Omental fat pad (tissue), 3 donors: ENCODE measurements at regions not wholly inside any gene's neighbourhood (a gene's known extent, or its start where the extent isn't known, plus 50 kb on each side); places are given as distances from the start of the nearest gene placed in this dataset.

ENCODE experiments used
- ATAC-seq: fragments of 150-250 bp; one replicate; pipeline ENCODE4 v1.9.1; 2016; ENCODE audit warnings: mild to moderate bottlenecking, moderate library complexity; ENCODE audit not compliant: low FRiP score
- DNase-seq: peaks from one replicate; pipeline ENCODE4 v3.0.0-alpha.2; 2019; ENCODE audit warnings: low spot score
- CTCF ChIP-seq, 3 donors: fragments of 450-650 bp; IDR thresholded peaks; one replicate each; pipeline ENCODE4 v1.5.1; 2016 to 2017; ENCODE audit warnings: antibody characterized with exemption in 3 of 3, mild to moderate bottlenecking in 3 of 3, moderate library complexity in 2 of 3

GRCh38 chr20:20831794-20832193, 119.3 kb upstream of the RALGAPA2 start:
- TF ChIP-seq CTCF (IDR thresholded peaks at IDR 0.05), result no peak

GRCh38 chr20:20829681-20830080, 117.2 kb upstream of the RALGAPA2 start:
- no peak for ATAC-seq
- no peak for TF ChIP-seq CTCF (IDR thresholded peaks at IDR 0.05)
- no peak for DNase-seq

More at GRCh38 chr20:20831794-20832193, 119.3 kb upstream of the RALGAPA2 start:
- DNase-seq, result no peak
- no peak for ATAC-seq

DNA sequence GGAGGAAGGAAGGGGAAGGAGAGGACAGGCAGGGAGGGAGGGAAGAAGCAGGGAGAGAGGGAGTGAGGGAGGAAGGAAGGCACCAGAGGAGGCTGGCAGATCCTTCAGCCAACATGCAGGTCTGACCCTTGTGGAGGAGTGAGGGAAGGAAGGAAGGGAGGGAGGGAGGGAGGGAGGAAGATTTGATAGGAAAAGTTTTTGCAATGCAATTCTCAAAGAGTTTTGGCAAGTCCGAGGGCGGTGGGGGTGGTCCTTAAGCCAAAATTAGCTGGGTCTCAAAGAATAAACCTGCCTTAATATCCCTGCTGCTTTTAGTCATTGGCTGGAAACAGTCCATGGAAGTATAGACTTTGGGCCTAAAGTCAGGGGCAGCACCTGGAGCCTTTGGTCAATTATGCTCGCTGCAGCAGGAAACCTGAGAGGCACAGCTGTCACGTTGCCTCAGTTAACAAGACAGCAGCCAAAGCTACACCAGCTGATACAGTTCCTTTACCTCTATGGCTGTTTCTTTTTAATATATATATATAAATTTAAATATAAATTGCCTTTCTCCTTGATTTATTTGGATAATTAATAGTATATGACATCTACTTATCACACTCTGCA, 115.7 kb upstream of the RALGAPA2 start:
- DNase-seq, result no peak
- no peak for TF ChIP-seq CTCF (IDR thresholded peaks at IDR 0.05)
- ATAC-seq, result no peak

GRCh38 chr20:20824924-20825584, 112.6 kb upstream of the RALGAPA2 start:
- DNase-seq (no peak), ATAC-seq (peak; percentile 63)
- TF ChIP-seq CTCF (IDR thresholded peaks at IDR 0.05), result peak in 2 of 3 donors; percentile 22 to 51

- no peak for TF ChIP-seq CTCF (IDR thresholded peaks at IDR 0.05)
- no peak for ATAC-seq
- DNase-seq, result no peak
Measured at GRCh38 chr20:20823476-20823881, 111.0 kb upstream of the RALGAPA2 start.

DNA sequence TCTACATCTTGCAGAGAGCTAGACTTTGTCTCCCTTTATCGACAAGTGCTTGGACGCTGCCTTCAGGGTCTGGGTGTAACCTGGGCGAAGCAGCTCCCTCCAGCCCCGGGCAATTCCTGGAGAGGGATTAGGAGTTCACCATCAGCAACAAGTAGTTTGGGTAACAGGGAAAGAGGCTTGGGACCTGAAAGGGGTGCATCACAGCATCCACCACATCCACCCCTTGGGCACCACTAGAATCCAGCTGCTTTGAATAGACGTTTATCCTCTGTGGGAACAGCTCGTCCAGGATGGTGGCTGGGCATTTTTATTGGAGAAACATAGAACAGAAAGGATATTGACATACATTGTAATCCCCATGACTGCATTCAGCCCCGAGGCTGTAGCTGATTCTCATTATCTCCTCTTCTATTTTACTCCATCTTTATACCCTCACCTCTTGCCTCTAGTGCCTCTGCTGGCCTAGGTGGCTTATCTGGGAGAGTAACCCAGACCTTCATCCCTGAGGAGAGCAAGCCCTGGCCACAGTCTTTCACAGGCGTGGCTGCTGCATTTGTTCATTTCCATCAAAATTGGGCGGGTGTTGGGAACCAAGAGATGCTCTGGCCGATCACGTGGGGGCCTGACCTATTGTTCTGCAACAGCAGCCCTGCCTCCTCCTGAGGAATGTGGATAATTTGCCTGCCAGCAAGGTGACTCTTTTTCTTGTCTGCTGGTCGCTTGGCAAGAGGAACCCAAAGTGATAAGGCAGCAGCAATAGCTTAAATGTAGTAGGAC, 109.2 kb upstream of the RALGAPA2 start:
- no peak for ATAC-seq
- no peak for TF ChIP-seq CTCF (IDR thresholded peaks at IDR 0.05)
- DNase-seq, result no peak
